ENCODE measurements at regions not wholly inside any gene's neighbourhood (a gene's known extent, or its start where the extent isn't known, plus 50 kb on each side); places are given as distances from the start of the nearest gene placed in this dataset.

DNA sequence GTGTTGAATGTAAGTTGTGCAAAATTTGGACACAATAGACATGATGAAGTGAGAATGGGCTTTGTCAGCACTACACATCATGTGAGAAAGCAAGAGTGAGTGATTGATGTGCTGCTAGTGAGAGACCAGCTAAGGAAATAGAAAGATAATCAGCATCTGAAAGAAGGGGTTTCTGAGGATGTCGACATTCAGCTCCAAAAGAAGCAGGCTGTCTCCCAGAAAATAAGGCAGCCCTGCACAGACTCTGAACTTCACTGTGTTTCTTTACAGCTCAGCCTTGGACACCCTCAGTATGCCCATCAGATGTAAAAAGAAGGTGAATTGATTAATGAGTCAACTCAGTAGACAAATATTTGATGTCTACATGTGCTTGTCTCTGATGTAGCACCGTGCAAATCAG is 80.8 kb upstream of the ADCY2 start:
- no peaks in the 10 kb centered on the region for H3K27me3 ChIP-seq (replicated peaks)
- TF ChIP-seq, protein P1, sequence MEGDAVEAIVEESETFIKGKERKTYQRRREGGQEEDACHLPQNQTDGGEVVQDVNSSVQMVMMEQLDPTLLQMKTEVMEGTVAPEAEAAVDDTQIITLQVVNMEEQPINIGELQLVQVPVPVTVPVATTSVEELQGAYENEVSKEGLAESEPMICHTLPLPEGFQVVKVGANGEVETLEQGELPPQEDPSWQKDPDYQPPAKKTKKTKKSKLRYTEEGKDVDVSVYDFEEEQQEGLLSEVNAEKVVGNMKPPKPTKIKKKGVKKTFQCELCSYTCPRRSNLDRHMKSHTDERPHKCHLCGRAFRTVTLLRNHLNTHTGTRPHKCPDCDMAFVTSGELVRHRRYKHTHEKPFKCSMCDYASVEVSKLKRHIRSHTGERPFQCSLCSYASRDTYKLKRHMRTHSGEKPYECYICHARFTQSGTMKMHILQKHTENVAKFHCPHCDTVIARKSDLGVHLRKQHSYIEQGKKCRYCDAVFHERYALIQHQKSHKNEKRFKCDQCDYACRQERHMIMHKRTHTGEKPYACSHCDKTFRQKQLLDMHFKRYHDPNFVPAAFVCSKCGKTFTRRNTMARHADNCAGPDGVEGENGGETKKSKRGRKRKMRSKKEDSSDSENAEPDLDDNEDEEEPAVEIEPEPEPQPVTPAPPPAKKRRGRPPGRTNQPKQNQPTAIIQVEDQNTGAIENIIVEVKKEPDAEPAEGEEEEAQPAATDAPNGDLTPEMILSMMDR (IDR thresholded peaks at IDR 0.05; ENCODE audit: low read depth, low read length, missing control alignments), result no peak
- in situ Hi-C loops (cut with HindIII; ENCODE audit: low pct_ligation_motif_present, low sequenced_read_pairs), result no loop called here

DNA sequence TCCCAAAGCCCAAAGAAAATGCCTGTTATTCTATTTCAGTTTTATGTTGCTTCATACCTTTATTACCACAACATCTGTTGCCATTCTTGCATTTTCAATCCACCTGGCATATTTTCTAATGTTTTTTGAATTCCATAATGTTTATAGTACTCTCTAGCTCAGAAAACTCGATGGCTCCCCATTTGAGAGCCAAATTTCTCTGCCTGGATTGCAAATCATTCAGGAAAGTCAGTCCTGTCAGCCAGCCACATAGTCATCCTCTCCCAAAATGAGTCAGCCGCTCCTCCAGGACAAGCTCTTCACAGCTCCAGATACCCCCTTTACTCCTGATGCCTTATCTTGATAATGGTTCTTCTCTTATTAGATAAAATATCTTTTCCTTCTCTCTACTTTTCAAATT is 78.2 kb upstream of the ADCY2 start:
- Histone ChIP-seq H3K27me3 (replicated peaks) (no peaks in the 10 kb centered on the region), H3K36me3 (replicated peaks) (no peaks in the 10 kb centered on the region), H3K4me3 (ENCODE audit: low read depth, low read length) (no peak overlapping the region), H3K27ac (no peak overlapping the region)
- in situ Hi-C loops (cut with HindIII; ENCODE audit: low pct_ligation_motif_present, low sequenced_read_pairs), result no loop called here
- TF ChIP-seq, protein P1 (IDR thresholded peaks at IDR 0.05; ENCODE audit: low read depth, low read length, missing control alignments), result no peak
- no peak for DNase-seq

More for the DNA sequence above, 80.8 kb upstream of the ADCY2 start:
- no peak overlapping the region for H3K27ac ChIP-seq
- no peaks in the 10 kb centered on the region for H3K36me3 ChIP-seq (replicated peaks)
- no peak overlapping the region for H3K4me3 ChIP-seq (ENCODE audit: low read depth, low read length)
- DNase-seq, result no peak

DNA sequence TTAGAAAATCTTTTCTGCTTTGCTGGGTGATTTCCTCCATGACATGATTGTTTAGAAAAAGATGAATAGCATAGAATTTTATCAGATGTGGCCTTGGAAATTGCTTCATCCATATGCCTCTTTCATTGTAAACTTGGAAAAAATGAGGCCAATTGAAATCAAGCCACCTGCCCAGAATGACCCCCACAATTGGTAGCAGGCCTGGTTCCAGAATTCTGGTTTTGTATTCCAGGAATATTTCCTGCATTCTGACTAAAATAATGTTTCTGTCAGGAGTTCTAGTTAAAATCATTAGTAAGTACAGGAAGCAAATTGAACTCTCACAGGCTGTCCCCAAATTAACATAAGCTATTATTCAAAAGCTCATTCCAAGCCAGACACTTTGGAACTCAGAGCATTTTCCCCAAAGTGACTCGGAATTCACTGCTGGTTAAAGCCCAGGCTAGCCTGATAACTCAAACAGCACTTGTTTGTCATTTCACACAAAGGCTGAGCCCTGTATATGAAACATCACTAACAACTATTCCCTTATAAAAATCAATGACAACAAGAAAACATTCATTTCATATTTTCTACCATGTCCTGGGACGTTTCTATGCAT is 75.1 kb upstream of the ADCY2 start:
- TF ChIP-seq, protein P1 (IDR thresholded peaks at IDR 0.05; ENCODE audit: low read depth, low read length, missing control alignments), result no peak
- no peak overlapping the region for H3K4me3 ChIP-seq (ENCODE audit: low read depth, low read length)
- H3K27ac ChIP-seq, result no peak overlapping the region
- H3K27me3 ChIP-seq (replicated peaks), result no peaks in the 10 kb centered on the region
- in situ Hi-C loops (cut with HindIII; ENCODE audit: low pct_ligation_motif_present, low sequenced_read_pairs), result no loop called here
- H3K36me3 ChIP-seq (replicated peaks), result no peaks in the 10 kb centered on the region
- no peak for DNase-seq

DNA sequence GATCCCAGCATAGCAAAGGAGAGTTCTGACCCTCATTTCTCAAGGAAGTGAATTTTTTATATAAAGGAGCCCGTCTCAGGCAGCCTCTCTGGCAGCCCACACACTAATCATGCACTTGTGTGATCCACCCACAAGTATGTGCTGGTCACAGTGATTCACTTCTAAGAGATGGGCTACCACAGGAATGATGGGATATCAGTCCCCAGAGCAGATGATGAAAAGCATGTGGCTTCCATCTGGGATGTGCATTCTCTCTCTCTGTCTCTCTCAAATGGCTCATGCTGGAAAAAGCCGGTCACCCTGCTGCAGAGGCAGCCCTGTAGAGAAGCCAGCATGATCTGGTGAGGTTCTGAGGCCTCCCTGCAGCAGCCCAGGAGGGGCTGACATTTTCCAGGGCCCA is 74.2 kb upstream of the ADCY2 start:
- H3K27me3 ChIP-seq (replicated peaks), result no peaks in the 10 kb centered on the region
- no peak overlapping the region for H3K4me3 ChIP-seq (ENCODE audit: low read depth, low read length)
- H3K27ac ChIP-seq, result no peak overlapping the region
- in situ Hi-C loops (cut with HindIII; ENCODE audit: low pct_ligation_motif_present, low sequenced_read_pairs), result no loop called here
- TF ChIP-seq, protein P1 (IDR thresholded peaks at IDR 0.05; ENCODE audit: low read depth, low read length, missing control alignments), result no peak
- no peak for DNase-seq
- H3K36me3 ChIP-seq (replicated peaks), result no peaks in the 10 kb centered on the region

DNA sequence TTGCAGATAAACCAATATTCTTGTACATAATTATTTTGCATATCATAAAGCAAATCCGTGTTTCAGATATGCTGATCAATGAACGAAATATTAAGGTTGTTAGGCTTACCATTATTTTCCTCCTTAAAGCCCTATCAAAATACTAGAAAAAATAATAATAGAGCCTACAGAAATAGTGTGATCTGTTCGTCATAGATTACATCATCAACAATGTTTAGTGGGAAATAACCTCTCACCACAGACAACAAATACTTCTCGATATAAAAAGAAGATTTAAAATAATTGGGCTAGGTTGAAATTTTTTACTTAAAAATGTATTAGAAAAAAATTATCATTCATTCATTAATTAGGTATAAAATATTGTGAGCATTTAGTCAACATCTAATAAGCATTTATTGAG is 71.0 kb upstream of the ADCY2 start:
- TF ChIP-seq, protein P1 (IDR thresholded peaks at IDR 0.05; ENCODE audit: low read depth, low read length, missing control alignments), result no peak
- Histone ChIP-seq H3K27me3 (replicated peaks) (no peaks in the 10 kb centered on the region), H3K27ac (no peak overlapping the region), H3K4me3 (ENCODE audit: low read depth, low read length) (no peak overlapping the region), H3K36me3 (replicated peaks) (no peaks in the 10 kb centered on the region)
- DNase-seq, result no peak
- in situ Hi-C loops (cut with HindIII; ENCODE audit: low pct_ligation_motif_present, low sequenced_read_pairs), result no loop called here
